ENCODE measurements at regions not wholly inside any gene's neighbourhood (a gene's known extent, or its start where the extent isn't known, plus 50 kb on each side); places are given as distances from the start of the nearest gene placed in this dataset.

- TF ChIP-seq CTCF (IDR thresholded peaks at IDR 0.05), result no peak
- TF ChIP-seq POLR2A (IDR thresholded peaks at IDR 0.05), result no peak
- no peak for TF ChIP-seq POLR2AphosphoS5 (IDR thresholded peaks at IDR 0.05)
Observed at GRCh38 chr10:61548364-61548763, 95.2 kb upstream of the TMEM26 start.
